ENCODE measurements at regions not wholly inside any gene's neighbourhood (a gene's known extent, or its start where the extent isn't known, plus 50 kb on each side); places are given as distances from the start of the nearest gene placed in this dataset.

- TF ChIP-seq, protein P1, sequence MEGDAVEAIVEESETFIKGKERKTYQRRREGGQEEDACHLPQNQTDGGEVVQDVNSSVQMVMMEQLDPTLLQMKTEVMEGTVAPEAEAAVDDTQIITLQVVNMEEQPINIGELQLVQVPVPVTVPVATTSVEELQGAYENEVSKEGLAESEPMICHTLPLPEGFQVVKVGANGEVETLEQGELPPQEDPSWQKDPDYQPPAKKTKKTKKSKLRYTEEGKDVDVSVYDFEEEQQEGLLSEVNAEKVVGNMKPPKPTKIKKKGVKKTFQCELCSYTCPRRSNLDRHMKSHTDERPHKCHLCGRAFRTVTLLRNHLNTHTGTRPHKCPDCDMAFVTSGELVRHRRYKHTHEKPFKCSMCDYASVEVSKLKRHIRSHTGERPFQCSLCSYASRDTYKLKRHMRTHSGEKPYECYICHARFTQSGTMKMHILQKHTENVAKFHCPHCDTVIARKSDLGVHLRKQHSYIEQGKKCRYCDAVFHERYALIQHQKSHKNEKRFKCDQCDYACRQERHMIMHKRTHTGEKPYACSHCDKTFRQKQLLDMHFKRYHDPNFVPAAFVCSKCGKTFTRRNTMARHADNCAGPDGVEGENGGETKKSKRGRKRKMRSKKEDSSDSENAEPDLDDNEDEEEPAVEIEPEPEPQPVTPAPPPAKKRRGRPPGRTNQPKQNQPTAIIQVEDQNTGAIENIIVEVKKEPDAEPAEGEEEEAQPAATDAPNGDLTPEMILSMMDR (IDR thresholded peaks at IDR 0.05): no peak
- TF ChIP-seq POLR2A (IDR thresholded peaks at IDR 0.05): no peak
Measured at GRCh38 chr7:33706771-33707200, 198.6 kb upstream of the BMPER start.

All from heart left ventricle (tissue), 13 donors.